Liver (tissue), 8 donors: ENCODE measurements at regions not wholly inside any gene's neighbourhood (a gene's known extent, or its start where the extent isn't known, plus 50 kb on each side); places are given as distances from the start of the nearest gene placed in this dataset.

Source experiments
- DNase-seq: peaks from one replicate; pipeline ENCODE4 v3.0.0-alpha.2; 2017; ENCODE audit warnings: low spot score
- H3K27ac ChIP-seq, 2 donors: one replicate each; pipeline ENCODE4 v1.7.0; 2013; ENCODE audit warnings: inconsistent platforms in 2 of 2, low read length in 2 of 2, control low read depth in 1 of 2, low read depth in 1 of 2, mild to moderate bottlenecking in 1 of 2
- H3K27me3 ChIP-seq, 4 donors: one replicate each; pipeline versions ENCODE4 v1.6.1 to v1.7.0; 2013; ENCODE audit warnings: low read length in 3 of 4, inconsistent platforms in 1 of 4, mild to moderate bottlenecking in 1 of 4, moderate library complexity in 1 of 4; ENCODE audit not compliant: control insufficient read depth in 4 of 4, insufficient read depth in 4 of 4
- H3K36me3 ChIP-seq, 4 donors: one replicate each; pipeline versions ENCODE4 v1.6.1 to v1.7.0; 2013; ENCODE audit warnings: low read length in 3 of 4, mild to moderate bottlenecking in 3 of 4, low read depth in 1 of 4, moderate library complexity in 1 of 4; ENCODE audit not compliant: control insufficient read depth in 4 of 4, insufficient read depth in 3 of 4
- H3K4me1 ChIP-seq, 4 donors: one replicate each; pipeline versions ENCODE4 v1.6.1 to v1.7.0; 2013; ENCODE audit warnings: low read length in 3 of 4, mild to moderate bottlenecking in 3 of 4, moderate library complexity in 1 of 4; ENCODE audit not compliant: control insufficient read depth in 4 of 4, insufficient read depth in 4 of 4
- H3K4me3 ChIP-seq, 3 donors: one replicate each; pipeline versions ENCODE4 v1.6.1 to v1.7.0; 2013; ENCODE audit warnings: low read length in 3 of 3, control low read depth in 1 of 3, low read depth in 1 of 3, mild to moderate bottlenecking in 1 of 3
- H3K9ac ChIP-seq, 2 donors: one replicate each; pipeline ENCODE4 v1.7.0; 2013; ENCODE audit warnings: low read length in 2 of 2, mild to moderate bottlenecking in 2 of 2, moderate library complexity in 2 of 2, control low read depth in 1 of 2, low read depth in 1 of 2
- H3K9me3 ChIP-seq, 4 donors: one replicate each; pipeline versions ENCODE4 v1.6.1 to v1.7.0; 2013; ENCODE audit warnings: low read length in 3 of 4; ENCODE audit not compliant: control insufficient read depth in 4 of 4
- CTCF ChIP-seq: fragments of 150-350 bp; IDR thresholded peaks from 2 replicates; pipeline ENCODE4 v1.5.1; 2017; ENCODE audit warnings: improper control_type of control experiment, low read depth, low read length; ENCODE audit not compliant: missing input control
- EGR1 ChIP-seq, 2 donors: IDR thresholded peaks; 2 replicates each; pipeline ENCODE4 v1.6.1; 2016 to 2018; ENCODE audit warnings: antibody characterized with exemption in 2 of 2, low read depth in 2 of 2
- FOXA1 ChIP-seq: IDR thresholded peaks from 2 replicates; pipeline ENCODE4 v1.6.1; 2016; ENCODE audit warnings: antibody characterized with exemption
- FOXA2 ChIP-seq: IDR thresholded peaks from 2 replicates; pipeline ENCODE4 v1.6.1; 2016; ENCODE audit warnings: antibody characterized with exemption
- MAX ChIP-seq: IDR thresholded peaks from 2 replicates; pipeline ENCODE4 v1.6.1; 2016; ENCODE audit warnings: antibody characterized with exemption
- NR2F2 ChIP-seq: IDR thresholded peaks from 2 replicates; pipeline ENCODE4 v1.6.1; 2016; ENCODE audit warnings: antibody characterized with exemption
- RAD21 ChIP-seq, 2 donors: IDR thresholded peaks; 2 replicates each; pipeline ENCODE4 v1.6.1; 2016; ENCODE audit warnings: antibody characterized with exemption in 2 of 2, mild to moderate bottlenecking in 2 of 2
- REST ChIP-seq: IDR thresholded peaks from 2 replicates; pipeline ENCODE4 v1.6.1; 2016; ENCODE audit warnings: antibody characterized with exemption, mild to moderate bottlenecking
- RXRA ChIP-seq, 2 donors: IDR thresholded peaks; 2 replicates each; pipeline ENCODE4 v1.6.1; 2017 to 2018; ENCODE audit warnings: antibody characterized with exemption in 2 of 2, mild to moderate bottlenecking in 1 of 2
- SP1 ChIP-seq: IDR thresholded peaks from 2 replicates; pipeline ENCODE4 v1.6.1; 2018; ENCODE audit warnings: antibody characterized with exemption, mild to moderate bottlenecking
- ZBTB33 ChIP-seq: IDR thresholded peaks from 2 replicates; pipeline ENCODE4 v1.6.1; 2016; ENCODE audit warnings: antibody characterized with exemption
- WGBS: extraction: QIAGEN DNeasy Blood & Tissue Kit; methylation state at CpG from one replicate; pipeline ENCODE4 v1.1.7; 2013; 5-methylcytosine and 5-hydroxymethylcytosine counted together
- donor health status: healthy.
- donor health status: healthy.
- donor health status: healthy.
- donor health status: healthy.
- donor health status: healthy.

GRCh38 chrX:40201329-40201885 lies 103.6 kb upstream of the BCOR start:
- no peak for DNase-seq
- Histone ChIP-seq H3K27me3 (no peaks in the 10 kb centered on the region), H3K9me3 (no peaks in the 10 kb centered on the region), H3K36me3 (no peaks in the 10 kb centered on the region), H3K9ac (no peak overlapping the region), H3K4me1 (no peaks in the 10 kb centered on the region), H3K4me3 (no peak overlapping the region), H3K27ac (no peak overlapping the region)
- WGBS: 96% methylated on average over 3 of the region's 3 CpGs
- TF ChIP-seq MAX (no peak), REST (no peak), CTCF (no peak), EGR1 (IDR thresholded peaks at IDR 0.05; ENCODE audit: low read depth in 2 of 2) (no peak), RAD21 (IDR thresholded peaks at IDR 0.05) (no peak)

GRCh38 chrX:40199704-40200103 lies 101.9 kb upstream of the BCOR start:
- DNase-seq: no peak
- Histone ChIP-seq H3K27me3 (no peaks in the 10 kb centered on the region), H3K9me3 (no peaks in the 10 kb centered on the region), H3K4me3 (no peak overlapping the region), H3K4me1 (no peaks in the 10 kb centered on the region), H3K27ac (no peak overlapping the region), H3K9ac (no peak overlapping the region), H3K36me3 (no peaks in the 10 kb centered on the region)
- 88% methylated on average over 7 of the region's 7 CpGs for WGBS
- TF ChIP-seq FOXA2: no peak
- TF ChIP-seq RXRA (IDR thresholded peaks at IDR 0.05): no peak
- no peak for TF ChIP-seq RAD21 (IDR thresholded peaks at IDR 0.05)
- no peak for TF ChIP-seq FOXA1
- TF ChIP-seq NR2F2: no peak
- no peak for TF ChIP-seq ZBTB33
- no peak for TF ChIP-seq SP1
- no peak for TF ChIP-seq MAX
